Thyroid gland (tissue), 4 donors: ENCODE measurements at regions not wholly inside any gene's neighbourhood (a gene's known extent, or its start where the extent isn't known, plus 50 kb on each side); places are given as distances from the start of the nearest gene placed in this dataset.

ENCODE experiments used
- CTCF ChIP-seq, 6 experiments: fragments of 200-600 bp in 3 of 6; fragments of 450-650 bp in 3 of 6; sonication (generic) in 3 of 6; IDR thresholded peaks; one replicate each; pipeline ENCODE4 v1.5.1; 2016 to 2019; ENCODE audit warnings: antibody characterized with exemption in 6 of 6, mild to moderate bottlenecking in 2 of 6, inconsistent platforms in 1 of 6, moderate library complexity in 1 of 6
- POLR2A ChIP-seq, 2 donors: fragments of 450-650 bp; IDR thresholded peaks; one replicate each; pipeline ENCODE4 v1.6.1; 2017; ENCODE audit warnings: antibody characterized with exemption in 2 of 2, mild to moderate bottlenecking in 2 of 2, moderate library complexity in 1 of 2

GRCh38 chr3:67957268-67957667 lies 302.9 kb upstream of the SUCLG2 start:
- TF ChIP-seq CTCF (IDR thresholded peaks at IDR 0.05) (no peak), POLR2A (IDR thresholded peaks at IDR 0.05) (no peak)
